IPS-18a (cell line): ENCODE measurements at regions not wholly inside any gene's neighbourhood (a gene's known extent, or its start where the extent isn't known, plus 50 kb on each side); places are given as distances from the start of the nearest gene placed in this dataset.
"Not testable (repeated sequence)": the region's sequence is repeated elsewhere in the genome, so short reads cannot be mapped to it uniquely, and the experiment has no call there.

ENCODE experiments used
- H3K27ac ChIP-seq: one replicate; pipeline ENCODE4 v1.5.1; 2013; ENCODE audit warnings: low read length
- H3K27me3 ChIP-seq: one replicate; pipeline ENCODE4 v1.6.1; 2013; ENCODE audit warnings: mild to moderate bottlenecking, low read length; ENCODE audit not compliant: control insufficient read depth, insufficient read depth
- H3K36me3 ChIP-seq: one replicate; pipeline ENCODE4 v1.6.1; 2013; ENCODE audit warnings: low read depth, low read length; ENCODE audit not compliant: control insufficient read depth
- H3K4me1 ChIP-seq: one replicate; pipeline ENCODE4 v1.6.1; 2013; ENCODE audit warnings: low read depth, low read length; ENCODE audit not compliant: control insufficient read depth
- H3K4me3 ChIP-seq: one replicate; pipeline ENCODE4 v1.5.1; 2013; ENCODE audit warnings: low read length
- H3K9ac ChIP-seq: one replicate; pipeline ENCODE4 v1.6.1; 2013; ENCODE audit warnings: mild to moderate bottlenecking, low read length, moderate library complexity
- H3K9me3 ChIP-seq: one replicate; pipeline ENCODE4 v1.6.1; 2013; ENCODE audit warnings: low read depth, low read length; ENCODE audit not compliant: control insufficient read depth

GRCh38 chrX:42832764-42833549 is 55.0 kb upstream of the PPP1R2C start:
- H3K9ac ChIP-seq: no peak overlapping the region
- no peak overlapping the region for H3K27ac ChIP-seq
- H3K9me3 ChIP-seq: peaks cover 17% of the 10 kb centered on the region
- H3K4me3 ChIP-seq: no peak overlapping the region
- no peaks in the 10 kb centered on the region for H3K27me3 ChIP-seq
- no peaks in the 10 kb centered on the region for H3K4me1 ChIP-seq
- no peaks in the 10 kb centered on the region for H3K36me3 ChIP-seq

DNA sequence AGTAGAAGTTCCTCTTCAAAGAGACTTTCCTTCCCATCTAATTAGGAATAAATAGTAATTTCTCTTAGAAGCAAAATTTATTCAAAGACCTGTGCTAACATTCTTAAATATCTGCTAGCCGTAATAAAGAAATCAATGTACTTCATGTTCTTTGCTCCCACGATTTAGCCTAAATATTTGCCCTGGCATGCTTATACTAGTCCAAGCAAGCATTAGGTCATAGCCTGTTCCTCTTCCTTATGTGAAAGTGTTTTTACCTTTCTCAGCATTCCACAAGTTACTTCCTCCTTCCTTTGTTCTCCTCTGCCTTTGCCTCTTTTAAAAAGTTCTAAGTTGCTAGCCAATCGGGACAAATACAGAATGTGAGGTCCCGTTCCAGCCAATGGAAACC is 55.6 kb upstream of the PPP1R2C start:
- H3K9me3 ChIP-seq: peaks cover 17% of the 10 kb centered on the region

GRCh38 chrX:42837101-42837726 is 59.3 kb upstream of the PPP1R2C start:
- H3K9ac ChIP-seq: no peak overlapping the region

More for the DNA sequence above, 55.6 kb upstream of the PPP1R2C start:
- H3K4me1 ChIP-seq, H3K27me3 ChIP-seq, H3K4me3 ChIP-seq, H3K27ac ChIP-seq, H3K36me3 ChIP-seq, H3K9ac ChIP-seq: not testable (repeated sequence)

GRCh38 chrX:42837747-42838146 is 59.8 kb upstream of the PPP1R2C start:
- no peaks in the 10 kb centered on the region for H3K4me1 ChIP-seq
- H3K27me3 ChIP-seq: no peaks in the 10 kb centered on the region
- no peak overlapping the region for H3K4me3 ChIP-seq
- no peak overlapping the region for H3K9ac ChIP-seq
- no peaks in the 10 kb centered on the region for H3K36me3 ChIP-seq
- H3K9me3 ChIP-seq: no peaks in the 10 kb centered on the region
- no peak overlapping the region for H3K27ac ChIP-seq

More at GRCh38 chrX:42837101-42837726, 59.3 kb upstream of the PPP1R2C start:
- no peak overlapping the region for H3K27ac ChIP-seq
- no peaks in the 10 kb centered on the region for H3K4me1 ChIP-seq
- no peaks in the 10 kb centered on the region for H3K27me3 ChIP-seq
- H3K36me3 ChIP-seq: no peaks in the 10 kb centered on the region
- H3K4me3 ChIP-seq: no peak overlapping the region
- no peaks in the 10 kb centered on the region for H3K9me3 ChIP-seq

DNA sequence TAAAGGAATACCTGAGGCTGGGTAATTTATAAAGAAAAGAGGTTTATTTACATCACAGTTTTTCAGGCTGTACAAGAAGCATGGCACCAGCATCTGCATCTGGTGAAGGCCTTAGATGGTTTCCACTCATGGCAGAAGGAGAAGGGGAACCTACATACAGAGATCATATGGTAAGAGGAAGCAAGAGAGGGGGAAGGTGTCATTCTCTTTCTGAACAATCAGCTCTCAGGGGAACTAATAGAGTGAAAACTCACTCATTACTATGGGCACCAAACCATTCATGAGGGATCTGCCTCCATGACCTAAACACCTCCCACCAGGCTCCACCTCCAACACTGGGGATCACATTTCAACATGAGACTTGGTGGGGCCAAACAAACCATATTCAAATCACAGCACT is 61.7 kb upstream of the PPP1R2C start:
- Histone ChIP-seq H3K27me3 (no peaks in the 10 kb centered on the region), H3K4me3 (no peak overlapping the region), H3K4me1 (no peaks in the 10 kb centered on the region), H3K27ac (no peak overlapping the region), H3K9ac (no peak overlapping the region), H3K9me3 (peaks cover 4% of the 10 kb centered on the region), H3K36me3 (no peaks in the 10 kb centered on the region)

DNA sequence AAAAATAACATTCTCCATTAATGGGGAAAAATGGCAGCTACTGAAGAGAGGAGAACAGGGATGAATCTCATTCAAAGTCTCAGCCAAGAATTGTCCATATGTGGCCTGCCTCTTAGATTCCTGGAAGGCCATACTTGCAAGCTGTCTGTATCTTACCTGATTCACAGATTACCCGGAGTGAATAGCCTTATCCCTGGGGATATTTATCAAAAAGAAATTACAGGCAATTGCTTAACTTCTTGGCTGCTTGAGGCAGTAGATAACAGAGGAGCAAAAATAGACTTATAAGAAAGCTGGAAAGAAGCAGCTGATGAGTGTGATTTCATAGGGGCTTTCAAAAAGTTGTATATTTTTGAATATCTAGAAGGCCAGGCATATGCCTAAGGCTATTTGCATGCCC is 68.8 kb upstream of the PPP1R2C start:
- H3K4me1 ChIP-seq: no peaks in the 10 kb centered on the region
- H3K36me3 ChIP-seq: no peaks in the 10 kb centered on the region
- no peak overlapping the region for H3K27ac ChIP-seq
- H3K4me3 ChIP-seq: no peak overlapping the region
- peaks cover 12% of the 10 kb centered on the region for H3K9me3 ChIP-seq
- no peak overlapping the region for H3K9ac ChIP-seq
- H3K27me3 ChIP-seq: no peaks in the 10 kb centered on the region

- Histone ChIP-seq H3K4me1 (no peaks in the 10 kb centered on the region), H3K9me3 (no peaks in the 10 kb centered on the region), H3K4me3 (no peak overlapping the region), H3K9ac (no peak overlapping the region), H3K27ac (no peak overlapping the region), H3K36me3 (no peaks in the 10 kb centered on the region), H3K27me3 (no peaks in the 10 kb centered on the region)
Measured at GRCh38 chrX:42855259-42855658, 77.3 kb upstream of the PPP1R2C start.

DNA sequence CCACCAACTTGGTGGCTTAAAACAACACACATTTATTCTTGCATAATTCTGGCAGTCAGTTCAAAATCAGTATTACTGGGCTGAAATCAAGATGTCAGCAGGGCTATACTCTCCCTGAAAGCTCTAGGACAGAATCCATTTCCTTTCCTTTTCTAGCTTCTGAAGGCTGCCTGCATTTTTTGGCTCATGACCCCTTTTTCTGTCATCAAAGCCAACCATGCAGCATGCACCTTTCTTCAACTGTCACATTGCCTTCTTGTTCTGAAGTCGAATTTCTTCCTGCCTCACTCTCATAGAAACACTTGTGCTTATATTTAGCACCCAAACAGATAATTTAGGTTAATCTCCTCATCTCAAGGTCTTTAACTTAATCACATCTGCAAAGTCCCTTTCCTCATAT is 79.8 kb upstream of the PPP1R2C start:
- Histone ChIP-seq H3K4me3 (no peak overlapping the region), H3K9me3 (peaks cover 2% of the 10 kb centered on the region), H3K9ac (no peak overlapping the region), H3K36me3 (no peaks in the 10 kb centered on the region), H3K4me1 (no peaks in the 10 kb centered on the region), H3K27me3 (no peaks in the 10 kb centered on the region), H3K27ac (no peak overlapping the region)

GRCh38 chrX:42869011-42869410 is 91.0 kb upstream of the PPP1R2C start:
- H3K9me3 ChIP-seq: peaks cover 9% of the 10 kb centered on the region
- H3K4me3 ChIP-seq: no peak overlapping the region
- no peak overlapping the region for H3K27ac ChIP-seq
- no peaks in the 10 kb centered on the region for H3K4me1 ChIP-seq
- H3K27me3 ChIP-seq: no peaks in the 10 kb centered on the region
- no peaks in the 10 kb centered on the region for H3K36me3 ChIP-seq
- H3K9ac ChIP-seq: no peak overlapping the region

DNA sequence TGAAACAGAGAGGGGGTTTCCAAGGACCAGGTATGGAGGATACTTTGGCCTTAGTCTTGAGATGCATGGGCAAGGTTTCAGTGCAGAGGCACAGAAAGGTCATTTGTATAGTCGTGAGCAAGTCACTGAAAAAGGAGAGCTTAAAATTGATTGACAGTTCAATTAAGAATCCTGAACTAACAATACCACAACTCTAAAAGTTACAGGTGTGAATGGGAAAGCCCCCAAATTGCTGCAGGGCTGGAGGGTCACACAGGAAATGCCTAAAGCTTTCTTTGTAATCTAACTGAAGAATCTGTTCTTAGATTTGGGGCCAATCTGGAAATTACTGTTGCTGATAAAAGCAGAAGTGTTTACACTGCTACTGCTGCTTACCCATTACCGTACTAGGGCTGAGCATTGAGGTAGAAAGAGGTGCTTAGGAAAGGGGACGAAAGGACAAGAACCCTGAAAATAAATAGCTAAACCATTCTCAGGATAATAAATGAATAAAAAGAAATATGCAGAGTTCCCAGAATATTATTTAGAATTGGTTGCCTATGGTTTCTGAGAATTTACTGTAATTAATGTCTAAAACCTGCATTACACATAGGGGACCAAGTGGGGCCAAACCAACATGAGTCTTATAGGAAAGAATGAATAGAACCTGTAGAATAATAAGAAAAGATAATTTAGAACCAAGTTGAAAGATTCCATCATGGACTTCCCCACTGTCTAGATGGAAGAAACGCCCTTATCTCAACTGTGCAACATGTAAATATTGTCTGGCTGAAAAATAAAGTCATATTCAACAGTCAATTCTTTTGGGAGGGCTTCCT is 91.9 kb upstream of the PPP1R2C start:
- H3K27ac ChIP-seq: no peak overlapping the region
- H3K9ac ChIP-seq: no peak overlapping the region
- H3K4me1 ChIP-seq: no peaks in the 10 kb centered on the region
- H3K9me3 ChIP-seq: peaks cover 9% of the 10 kb centered on the region
- no peak overlapping the region for H3K4me3 ChIP-seq
- no peaks in the 10 kb centered on the region for H3K27me3 ChIP-seq
- H3K36me3 ChIP-seq: no peaks in the 10 kb centered on the region

DNA sequence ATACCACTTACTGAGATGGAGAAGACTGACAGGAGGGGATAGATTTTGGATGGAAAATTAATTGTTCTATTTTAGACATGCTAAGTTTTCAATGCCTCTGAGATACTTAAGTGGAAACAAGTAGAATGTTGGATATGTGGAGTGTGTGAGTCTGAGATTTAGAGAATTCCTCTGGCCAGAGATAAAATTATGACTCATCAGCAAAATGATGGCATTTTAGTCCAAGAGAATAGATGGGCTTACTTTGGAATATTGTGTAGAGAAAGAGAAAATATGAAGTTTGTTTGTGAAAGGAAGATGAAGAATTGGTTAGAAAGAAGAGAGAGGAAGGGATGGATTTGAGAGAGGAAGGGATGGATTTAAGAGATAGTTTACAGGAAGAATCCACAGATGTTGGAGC is 108.6 kb upstream of the PPP1R2C start:
- H3K4me1 ChIP-seq: no peaks in the 10 kb centered on the region
- H3K36me3 ChIP-seq: no peaks in the 10 kb centered on the region
- no peak overlapping the region for H3K4me3 ChIP-seq
- H3K9me3 ChIP-seq: peaks cover 2% of the 10 kb centered on the region
- no peaks in the 10 kb centered on the region for H3K27me3 ChIP-seq
- H3K27ac ChIP-seq: no peak overlapping the region
- no peak overlapping the region for H3K9ac ChIP-seq
